NT2/D1 (cell line): ENCODE measurements at regions not wholly inside any gene's neighbourhood (a gene's known extent, or its start where the extent isn't known, plus 50 kb on each side); places are given as distances from the start of the nearest gene placed in this dataset.

ENCODE experiments used
- SUZ12 ChIP-seq: IDR thresholded peaks from 2 replicates; pipeline ENCODE4 v1.6.1; 2011; ENCODE audit not compliant: insufficient read length, insufficient read depth; ENCODE audit errors: extremely low read depth
- YY1 ChIP-seq: IDR thresholded peaks from 2 replicates; pipeline ENCODE4 v1.6.1; 2011; ENCODE audit not compliant: insufficient read length, insufficient read depth
- ZNF274 ChIP-seq: IDR thresholded peaks from 2 replicates; pipeline ENCODE4 v1.6.1; 2011; ENCODE audit warnings: mild to moderate bottlenecking, low read depth, low read length

GRCh38 chr5:15064396-15064795 is 192.8 kb upstream of the ANKH start:
- no peak for TF ChIP-seq YY1
- no peak for TF ChIP-seq SUZ12
- no peak for TF ChIP-seq ZNF274
